Neural progenitor cell (in vitro differentiated cells): ENCODE measurements at regions not wholly inside any gene's neighbourhood (a gene's known extent, or its start where the extent isn't known, plus 50 kb on each side); places are given as distances from the start of the nearest gene placed in this dataset.

Experiments
- CTCF ChIP-seq: fragments of 200-600 bp; sonication (generic); IDR thresholded peaks from 2 replicates; pipeline ENCODE4 v1.5.1; 2017; ENCODE audit warnings: antibody characterized with exemption, mild to moderate bottlenecking
- EZH2 ChIP-seq: fragments of 200-600 bp; sonication (generic); IDR thresholded peaks from 2 replicates; pipeline ENCODE4 v1.6.1; 2017; ENCODE audit warnings: antibody characterized with exemption, mild to moderate bottlenecking, moderate library complexity

- TF ChIP-seq CTCF (no peak), EZH2 (no peak)
Measured at GRCh38 chr4:52410971-52411370, 248.1 kb downstream of the USP46 start.
